OCI-LY7 (cell line): ENCODE measurements at regions not wholly inside any gene's neighbourhood (a gene's known extent, or its start where the extent isn't known, plus 50 kb on each side); places are given as distances from the start of the nearest gene placed in this dataset.

Source experiments
- BruUV-seq: library from RNA; stranded (reverse); fragments of 400-500 nt; replicated peaks from 2 replicates; lab custom pipeline; 2021; lab: Mats Ljungman, UMichigan
- CTCF ChIA-PET: fragments of 300-600 bp; sonication (Branson Sonifier 250); formaldehyde crosslinking; loops from one replicate; lab custom pipeline; 2022; ENCODE audit warnings: antibody characterized with exemption; ENCODE audit not compliant: unreplicated experiment; lab: Charles Lee
- POLR2A ChIA-PET: fragments of 300-600 bp; sonication (Branson Sonifier 250); formaldehyde crosslinking; loops from one replicate; lab custom pipeline; 2022; ENCODE audit warnings: antibody characterized with exemption; lab: Charles Lee
- DNase-seq: peaks from one replicate; pipeline ENCODE4 v3.0.0-alpha.2; 2015; ENCODE audit warnings: low spot score
- H2AFZ ChIP-seq: fragments of 200-600 bp; sonication (generic), shearing (Covaris generic); 2 replicates; pipeline ENCODE4 v1.6.1; 2014; ENCODE audit warnings: mild to moderate bottlenecking, antibody characterized with exemption, low read length, moderate library complexity
- H3K27ac ChIP-seq: fragments of 200-600 bp; sonication (generic); 2 replicates; pipeline ENCODE4 v1.5.1; 2014; ENCODE audit warnings: mixed run types, low read depth, mild to moderate bottlenecking, moderate library complexity, low read length, inconsistent platforms; ENCODE audit not compliant: poor library complexity, severe bottlenecking
- H3K36me3 ChIP-seq: fragments of 200-600 bp; sonication (generic); 2 replicates; pipeline ENCODE4 v1.6.1; 2014; ENCODE audit warnings: mild to moderate bottlenecking, antibody characterized with exemption, low read length, moderate library complexity, mixed read lengths; ENCODE audit not compliant: insufficient read depth
- H3K4me1 ChIP-seq: fragments of 200-600 bp; sonication (generic); 2 replicates; pipeline ENCODE4 v1.5.1; 2014; ENCODE audit warnings: mild to moderate bottlenecking, low read length; ENCODE audit not compliant: insufficient read depth, poor library complexity, severe bottlenecking
- H3K4me2 ChIP-seq: fragments of 200-600 bp; sonication (generic); 2 replicates; pipeline ENCODE4 v1.6.1; 2014; ENCODE audit warnings: mild to moderate bottlenecking, low read length
- H3K4me3 ChIP-seq: fragments of 200-600 bp; sonication (generic); 2 replicates; pipeline ENCODE4 v1.5.1; 2014; ENCODE audit warnings: mild to moderate bottlenecking, low read depth, low read length; ENCODE audit not compliant: poor library complexity, severe bottlenecking
- H3K79me2 ChIP-seq: fragments of 200-600 bp; sonication (generic); 2 replicates; pipeline ENCODE4 v1.6.1; 2016; ENCODE audit warnings: low read depth, mild to moderate bottlenecking, low read length, moderate library complexity, mixed read lengths; ENCODE audit not compliant: insufficient read depth
- H3K9me2 ChIP-seq: fragments of 200-600 bp; sonication (generic); 2 replicates; pipeline ENCODE4 v1.6.1; 2016; ENCODE audit warnings: mild to moderate bottlenecking, low read length, mixed read lengths; ENCODE audit not compliant: insufficient read depth
- H3K9me3 ChIP-seq: fragments of 200-600 bp; sonication (generic); 2 replicates; pipeline ENCODE4 v1.6.1; 2014; ENCODE audit warnings: mild to moderate bottlenecking, mixed run types, low read length, mixed read lengths
- H4K20me1 ChIP-seq: fragments of 200-600 bp; sonication (generic); 2 replicates; pipeline ENCODE4 v1.6.1; 2014; ENCODE audit warnings: mild to moderate bottlenecking, antibody characterized with exemption, low read length, moderate library complexity, mixed read lengths; ENCODE audit not compliant: insufficient read depth
- EZH2phosphoT487 ChIP-seq: fragments of 200-600 bp; sonication (generic); IDR thresholded peaks from 2 replicates; pipeline ENCODE4 v1.6.1; 2018; ENCODE audit warnings: low read depth, borderline replicate concordance, mild to moderate bottlenecking, mixed run types, antibody characterized with exemption, low read length, moderate library complexity, mixed read lengths
- intact Hi-C: fragments of 100-400 bp; cut with micrococcal nuclease; formaldehyde crosslinking; loops from one replicate; pipeline ENCODE4 v1.10.0; 2022; ENCODE audit not compliant: unreplicated experiment
- TF ChIP-seq, protein P1 (sequence below): fragments of 200-600 bp; sonication (generic); conservative IDR thresholded peaks from 2 replicates; pipeline ENCODE4 v1.5.1; 2014; ENCODE audit warnings: mild to moderate bottlenecking, antibody characterized with exemption, low read length, moderate library complexity, mixed read lengths

GRCh38 chr22:49152939-49153770, 674.5 kb downstream of the BRD1 start:
- no peak overlapping the region for H3K27ac ChIP-seq
- no peaks in the 10 kb centered on the region for H3K9me3 ChIP-seq
- no peak overlapping the region for H3K4me3 ChIP-seq
- TF ChIP-seq EZH2phosphoT487: no peak
- TF ChIP-seq, protein P1, sequence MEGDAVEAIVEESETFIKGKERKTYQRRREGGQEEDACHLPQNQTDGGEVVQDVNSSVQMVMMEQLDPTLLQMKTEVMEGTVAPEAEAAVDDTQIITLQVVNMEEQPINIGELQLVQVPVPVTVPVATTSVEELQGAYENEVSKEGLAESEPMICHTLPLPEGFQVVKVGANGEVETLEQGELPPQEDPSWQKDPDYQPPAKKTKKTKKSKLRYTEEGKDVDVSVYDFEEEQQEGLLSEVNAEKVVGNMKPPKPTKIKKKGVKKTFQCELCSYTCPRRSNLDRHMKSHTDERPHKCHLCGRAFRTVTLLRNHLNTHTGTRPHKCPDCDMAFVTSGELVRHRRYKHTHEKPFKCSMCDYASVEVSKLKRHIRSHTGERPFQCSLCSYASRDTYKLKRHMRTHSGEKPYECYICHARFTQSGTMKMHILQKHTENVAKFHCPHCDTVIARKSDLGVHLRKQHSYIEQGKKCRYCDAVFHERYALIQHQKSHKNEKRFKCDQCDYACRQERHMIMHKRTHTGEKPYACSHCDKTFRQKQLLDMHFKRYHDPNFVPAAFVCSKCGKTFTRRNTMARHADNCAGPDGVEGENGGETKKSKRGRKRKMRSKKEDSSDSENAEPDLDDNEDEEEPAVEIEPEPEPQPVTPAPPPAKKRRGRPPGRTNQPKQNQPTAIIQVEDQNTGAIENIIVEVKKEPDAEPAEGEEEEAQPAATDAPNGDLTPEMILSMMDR: no peak
- ChIA-PET POLR2A (no interaction called here), CTCF (no interaction called here)
- no peak for DNase-seq
- intact Hi-C loops: no loop called here
- no peaks in the 10 kb centered on the region for H4K20me1 ChIP-seq
- H3K4me2 ChIP-seq: no peak overlapping the region
- no peaks in the 10 kb centered on the region for H3K4me1 ChIP-seq
- BruUV-seq: no TSS peak
- H2AFZ ChIP-seq: no peak overlapping the region
- no peaks in the 10 kb centered on the region for H3K79me2 ChIP-seq
- no peaks in the 10 kb centered on the region for H3K36me3 ChIP-seq
- H3K9me2 ChIP-seq: no peaks in the 10 kb centered on the region

DNA sequence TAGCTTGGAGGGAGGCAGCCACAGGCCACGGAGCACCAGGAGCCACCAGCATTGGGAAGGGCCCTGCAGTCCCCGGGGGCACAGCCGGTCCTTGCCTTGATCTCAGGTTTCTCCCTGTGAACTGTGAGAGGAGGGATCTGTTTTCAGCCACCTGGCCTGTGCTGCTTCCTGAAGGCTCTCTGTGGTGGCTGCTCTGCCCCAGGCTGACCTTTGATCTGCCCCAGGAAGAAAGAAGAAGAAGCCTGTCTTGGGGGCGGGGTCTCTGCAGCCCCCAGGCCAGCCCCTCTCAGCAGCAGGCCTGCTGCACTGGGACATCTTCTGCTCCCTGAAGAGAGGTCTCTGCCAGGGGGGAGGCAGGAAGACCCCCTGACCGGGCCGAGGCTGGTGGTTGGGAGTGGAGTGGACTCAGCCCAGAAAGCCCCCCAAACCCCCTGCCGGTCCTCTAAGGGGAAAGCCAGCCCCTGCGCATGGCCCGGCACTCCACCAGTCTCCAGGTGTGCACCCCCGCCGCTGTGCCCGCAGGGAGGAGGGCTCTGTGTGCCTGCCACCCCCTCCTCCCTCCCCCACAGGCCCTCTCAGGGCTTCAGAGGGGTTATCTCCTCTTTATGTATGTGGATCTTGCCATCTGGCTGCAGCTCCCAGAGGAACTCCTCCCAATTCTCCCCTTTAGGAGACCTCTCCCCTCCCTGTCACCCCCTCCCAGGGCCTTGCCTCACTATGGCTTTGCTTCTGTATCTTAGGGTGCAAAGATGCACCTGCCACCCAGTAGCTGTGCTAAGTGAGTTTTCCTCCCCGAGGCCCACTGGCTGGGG, 675.3 kb downstream of the BRD1 start:
- intact Hi-C loops: no loop called here
- CTCF ChIA-PET: no interaction called here

More for the DNA sequence above, 675.3 kb downstream of the BRD1 start:
- Histone ChIP-seq H3K9me3 (no peaks in the 10 kb centered on the region), H3K27ac (no peak overlapping the region), H3K9me2 (no peaks in the 10 kb centered on the region), H3K4me1 (no peaks in the 10 kb centered on the region), H3K79me2 (no peaks in the 10 kb centered on the region), H3K4me2 (no peak overlapping the region), H4K20me1 (no peaks in the 10 kb centered on the region), H3K4me3 (no peak overlapping the region), H2AFZ (no peak overlapping the region), H3K36me3 (no peaks in the 10 kb centered on the region)
- no peak for DNase-seq
- POLR2A ChIA-PET: no interaction called here
- no peak for TF ChIP-seq EZH2phosphoT487
- TF ChIP-seq, protein P1: no peak
- BruUV-seq: no TSS peak
